ENCODE measurements at regions not wholly inside any gene's neighbourhood (a gene's known extent, or its start where the extent isn't known, plus 50 kb on each side); places are given as distances from the start of the nearest gene placed in this dataset.

GRCh38 chr6:81304466-81304865, 448.0 kb downstream of the TENT5A start:
- Histone ChIP-seq H3K9me3 (no peaks in the 10 kb centered on the region), H3K27ac (no peak overlapping the region), H3K27me3 (replicated peaks; ENCODE audit: insufficient read depth) (no peaks in the 10 kb centered on the region), H3K36me3 (no peaks in the 10 kb centered on the region), H3K4me1 (replicated peaks) (no peaks in the 10 kb centered on the region), H3K4me3 (no peak overlapping the region)
- 74% methylated on average over 1 of the region's 1 CpG for WGBS
- TF ChIP-seq POLR2A (IDR thresholded peaks at IDR 0.05), result no peak
- TF ChIP-seq CTCF (IDR thresholded peaks at IDR 0.05), result no peak
- no peak for TF ChIP-seq POLR2AphosphoS5 (IDR thresholded peaks at IDR 0.05)
- no peak for DNase-seq (ENCODE audit: low spot score)
- intact Hi-C loops (cut with DNase I), result no loop called here

GRCh38 chr6:81300961-81301360, 451.5 kb downstream of the TENT5A start:
- WGBS, result 38% methylated on average over 1 of the region's 1 CpG
- no peak for DNase-seq (ENCODE audit: low spot score)
- intact Hi-C loops (cut with DNase I), result no loop called here
- Histone ChIP-seq H3K36me3 (no peaks in the 10 kb centered on the region), H3K27me3 (replicated peaks; ENCODE audit: insufficient read depth) (no peaks in the 10 kb centered on the region), H3K27ac (no peak overlapping the region), H3K4me3 (no peak overlapping the region), H3K9me3 (no peaks in the 10 kb centered on the region), H3K4me1 (replicated peaks) (no peaks in the 10 kb centered on the region)
- no peak for TF ChIP-seq CTCF (IDR thresholded peaks at IDR 0.05)
- TF ChIP-seq POLR2AphosphoS5 (IDR thresholded peaks at IDR 0.05), result no peak
- TF ChIP-seq POLR2A (IDR thresholded peaks at IDR 0.05), result no peak

DNA sequence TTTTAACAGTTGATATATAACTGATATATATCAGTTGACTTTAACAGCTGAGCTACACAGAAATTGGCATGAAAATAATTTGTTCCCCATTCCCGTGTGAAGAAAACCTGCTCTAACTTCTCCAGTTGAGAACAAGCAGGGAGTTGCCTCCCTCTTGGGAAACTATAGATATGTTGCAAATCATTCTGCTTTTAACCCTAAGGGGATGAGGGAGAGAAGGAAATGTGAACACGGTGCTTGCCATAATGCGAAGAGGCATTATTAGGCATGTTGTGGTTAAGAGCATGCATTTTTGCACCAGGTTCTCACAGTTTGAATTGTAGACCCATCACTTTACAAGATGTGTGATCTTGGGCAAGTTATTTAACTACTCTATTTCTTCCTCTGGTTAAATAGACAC, 453.7 kb downstream of the TENT5A start:
- Histone ChIP-seq H3K9me3 (no peaks in the 10 kb centered on the region), H3K27ac (no peak overlapping the region), H3K4me1 (replicated peaks) (no peaks in the 10 kb centered on the region), H3K27me3 (replicated peaks; ENCODE audit: insufficient read depth) (no peaks in the 10 kb centered on the region), H3K4me3 (no peak overlapping the region), H3K36me3 (no peaks in the 10 kb centered on the region)
- TF ChIP-seq POLR2A (IDR thresholded peaks at IDR 0.05) (no peak), POLR2AphosphoS5 (IDR thresholded peaks at IDR 0.05) (no peak), CTCF (IDR thresholded peaks at IDR 0.05) (no peak)
- 64% methylated on average over 3 of the region's 3 CpGs for WGBS
- no peak for DNase-seq (ENCODE audit: low spot score)
- intact Hi-C loops (cut with DNase I), result no loop called here

- Histone ChIP-seq H3K4me1 (replicated peaks) (no peaks in the 10 kb centered on the region), H3K9me3 (no peaks in the 10 kb centered on the region), H3K4me3 (no peak overlapping the region), H3K36me3 (no peaks in the 10 kb centered on the region), H3K27ac (no peak overlapping the region), H3K27me3 (replicated peaks; ENCODE audit: insufficient read depth) (no peaks in the 10 kb centered on the region)
- TF ChIP-seq CTCF (IDR thresholded peaks at IDR 0.05) (no peak), POLR2AphosphoS5 (IDR thresholded peaks at IDR 0.05) (no peak), POLR2A (IDR thresholded peaks at IDR 0.05) (no peak)
- intact Hi-C loops (cut with DNase I), result no loop called here
- no peak for DNase-seq (ENCODE audit: low spot score)
Measured at GRCh38 chr6:81295310-81295709, 457.2 kb downstream of the TENT5A start.

GRCh38 chr6:81293896-81294295, 458.6 kb downstream of the TENT5A start:
- 38% methylated on average over 2 of the region's 2 CpGs for WGBS
- intact Hi-C loops (cut with DNase I), result no loop called here
- TF ChIP-seq POLR2A (IDR thresholded peaks at IDR 0.05), result no peak
- no peak for TF ChIP-seq POLR2AphosphoS5 (IDR thresholded peaks at IDR 0.05)
- no peak for TF ChIP-seq CTCF (IDR thresholded peaks at IDR 0.05)

More at GRCh38 chr6:81293896-81294295, 458.6 kb downstream of the TENT5A start:
- Histone ChIP-seq H3K4me1 (replicated peaks) (no peaks in the 10 kb centered on the region), H3K27ac (no peak overlapping the region), H3K4me3 (no peak overlapping the region), H3K27me3 (replicated peaks; ENCODE audit: insufficient read depth) (no peaks in the 10 kb centered on the region), H3K9me3 (no peaks in the 10 kb centered on the region), H3K36me3 (no peaks in the 10 kb centered on the region)
- no peak for DNase-seq (ENCODE audit: low spot score)

All from prostate gland (tissue), 2 donors.